IMR-90 (cell line): ENCODE measurements at regions not wholly inside any gene's neighbourhood (a gene's known extent, or its start where the extent isn't known, plus 50 kb on each side); places are given as distances from the start of the nearest gene placed in this dataset.

ENCODE experiments used
- ATAC-seq: fragments of 200-7000 bp; cut with Tn5 transposase; 2 replicates; pipeline ENCODE4 v1.9.1; 2020; ENCODE audit warnings: low read depth, mild to moderate bottlenecking, moderate library complexity
- BruUV-seq: library from RNA; stranded (reverse); fragments of 400-500 nt; replicated peaks from 2 replicates; lab custom pipeline; 2021; lab: Mats Ljungman, UMichigan
- CTCF ChIA-PET: fragments of 300-600 bp; formaldehyde crosslinking; extraction: SDS; loops from one replicate; lab custom pipeline; 2021; ENCODE audit warnings: antibody characterized with exemption; lab: Yijun Ruan, JAX
- POLR2A ChIA-PET: fragments of 300-600 bp; sonication (Branson Sonifier 250); formaldehyde crosslinking; loops from one replicate; lab custom pipeline; 2022; ENCODE audit warnings: antibody characterized with exemption; ENCODE audit not compliant: unreplicated experiment; lab: Charles Lee
- DNase-seq: peaks from one replicate; pipeline ENCODE4 v3.0.0; 2013
- H2AFZ ChIP-seq: replicated peaks from 2 replicates; pipeline ENCODE3; 2013; ENCODE audit warnings: low read length, mild to moderate bottlenecking; ENCODE audit not compliant: poor library complexity
- H2AK5ac ChIP-seq: 2 replicates; pipeline ENCODE4 v1.6.1; 2013; ENCODE audit warnings: low read depth, low read length, inconsistent platforms
- H2AK9ac ChIP-seq: replicated peaks from 2 replicates; pipeline ENCODE3; 2013; ENCODE audit warnings: mild to moderate bottlenecking, low read depth, low read length, moderate library complexity; ENCODE audit not compliant: poor library complexity
- H2BK120ac ChIP-seq: 2 replicates; pipeline ENCODE4 v1.6.1; 2013; ENCODE audit warnings: low read depth, low read length, inconsistent platforms
- H2BK15ac ChIP-seq: 3 replicates; pipeline ENCODE4 v1.6.1; 2013; ENCODE audit warnings: low read depth, low read length, inconsistent platforms
- H2BK20ac ChIP-seq: 2 replicates; pipeline ENCODE4 v1.6.1; 2013; ENCODE audit warnings: low read depth, mild to moderate bottlenecking, inconsistent platforms, low read length, moderate library complexity
- H2BK5ac ChIP-seq: 2 replicates; pipeline ENCODE4 v1.6.1; 2013; ENCODE audit warnings: mild to moderate bottlenecking, low read depth, low read length, inconsistent platforms; ENCODE audit not compliant: poor library complexity, severe bottlenecking
- H3K14ac ChIP-seq: replicated peaks from 2 replicates; pipeline ENCODE4 v1.6.1; 2013; ENCODE audit warnings: low read depth, low read length, inconsistent platforms
- H3K18ac ChIP-seq: 2 replicates; pipeline ENCODE4 v1.6.1; 2013; ENCODE audit warnings: low read depth, low read length, control low read depth
- H3K23ac ChIP-seq: 2 replicates; pipeline ENCODE4 v1.6.1; 2013; ENCODE audit warnings: low read depth, low read length, inconsistent platforms
- H3K27ac ChIP-seq: 2 replicates; pipeline ENCODE4 v1.5.1; 2013; ENCODE audit warnings: mild to moderate bottlenecking, control low read depth, low read length; ENCODE audit not compliant: insufficient read depth
- H3K27me3 ChIP-seq: 2 replicates; pipeline ENCODE4 v1.6.1; 2013; ENCODE audit warnings: low read length; ENCODE audit not compliant: control insufficient read depth, insufficient read depth
- H3K36me3 ChIP-seq: 2 replicates; pipeline ENCODE4 v1.6.1; 2013; ENCODE audit warnings: low read length, mixed read lengths; ENCODE audit not compliant: control insufficient read depth, insufficient read depth
- H3K4ac ChIP-seq: 2 replicates; pipeline ENCODE4 v1.6.1; 2013; ENCODE audit warnings: low read depth, low read length, inconsistent platforms
- H3K4me1 ChIP-seq: 2 replicates; pipeline ENCODE4 v1.6.1; 2013; ENCODE audit warnings: low read length, mixed read lengths; ENCODE audit not compliant: control insufficient read depth, insufficient read depth
- H3K4me2 ChIP-seq: 2 replicates; pipeline ENCODE4 v1.6.1; 2013; ENCODE audit warnings: low read depth, mild to moderate bottlenecking, control low read depth, low read length, moderate library complexity
- H3K4me3 ChIP-seq: 2 replicates; pipeline ENCODE4 v1.5.1; 2013; ENCODE audit warnings: low read depth, mild to moderate bottlenecking, control low read depth, low read length, moderate library complexity; ENCODE audit not compliant: insufficient read depth
- H3K56ac ChIP-seq: 2 replicates; pipeline ENCODE4 v1.6.1; 2013; ENCODE audit warnings: low read length, inconsistent platforms; ENCODE audit not compliant: insufficient read depth; ENCODE audit errors: extremely low read depth
- H3K79me1 ChIP-seq, 2 experiments: 2 replicates each; pipeline ENCODE4 v1.6.1; 2013; ENCODE audit warnings: low read length in 2 of 2, inconsistent platforms in 1 of 2, low read depth in 1 of 2
- H3K9ac ChIP-seq: 2 replicates; pipeline ENCODE4 v1.6.1; 2013; ENCODE audit warnings: low read depth, low read length, control low read depth
- H3K9me1 ChIP-seq: 2 replicates; pipeline ENCODE4 v1.6.1; 2013; ENCODE audit warnings: low read length, inconsistent platforms; ENCODE audit not compliant: insufficient read depth
- H3K9me3 ChIP-seq: 2 replicates; pipeline ENCODE4 v1.6.1; 2013; ENCODE audit warnings: low read length; ENCODE audit not compliant: control insufficient read depth, insufficient read depth
- H4K20me1 ChIP-seq: 2 replicates; pipeline ENCODE4 v1.6.1; 2013; ENCODE audit warnings: low read length, inconsistent platforms; ENCODE audit not compliant: insufficient read depth
- H4K5ac ChIP-seq: 2 replicates; pipeline ENCODE4 v1.6.1; 2013; ENCODE audit warnings: mild to moderate bottlenecking, low read depth, low read length, control low read depth
- H4K8ac ChIP-seq, 2 experiments: 2 replicates each; pipeline ENCODE4 v1.6.1; 2013; ENCODE audit warnings: low read depth in 2 of 2, low read length in 2 of 2, control low read depth in 1 of 2, inconsistent platforms in 1 of 2
- H4K91ac ChIP-seq: 2 replicates; pipeline ENCODE4 v1.6.1; 2013; ENCODE audit warnings: low read depth, low read length, inconsistent platforms; ENCODE audit not compliant: insufficient read depth
- BHLHE40 ChIP-seq: fragments of 150-350 bp; IDR thresholded peaks from 2 replicates; pipeline ENCODE4 v1.6.1; 2016; ENCODE audit warnings: mild to moderate bottlenecking, low read depth, low read length
- RAD21 ChIP-seq: IDR thresholded peaks from 2 replicates; pipeline ENCODE4 v1.6.1; 2012; ENCODE audit warnings: low read length, improper control_type of control experiment
- WGBS, 2 experiments: methylation state at CpG; one replicate each; pipeline versions ENCODE4 v1.1.5 to v1.1.7; 2013; ENCODE audit warnings: missing lambda C conversion rate in 2 of 2; ENCODE audit not compliant: insufficient read length in 1 of 2; ENCODE audit errors: extremely low coverage in 2 of 2; 5-methylcytosine and 5-hydroxymethylcytosine counted together
- dilution Hi-C: fragments of 300-500 bp; cut with HindIII; formaldehyde crosslinking; loops from one replicate; pipeline ENCODE4 v1.14.3; 2018; ENCODE audit warnings: low sequenced_read_pairs; ENCODE audit not compliant: unreplicated experiment
- in situ Hi-C: fragments of 300-500 bp; cut with MboI; formaldehyde crosslinking; loops from 3 replicates; pipeline ENCODE4 v1.14.3; 2019; ENCODE audit warnings: low sequenced_read_pairs, inconsistent platforms, mixed read lengths
- intact Hi-C: fragments of 100-400 bp; cut with micrococcal nuclease; formaldehyde crosslinking; loops from 2 replicates; pipeline ENCODE4 v1.10.0; 2022

GRCh38 chrX:150037041-150037440, 98.8 kb upstream of the EOLA2 start:
- no peak overlapping the region for H2AK9ac ChIP-seq
- ChIA-PET POLR2A (no interaction called here), CTCF (interaction anchor here (0.6 kb wide), 1 partner anchor 254 kb away, joined by 3 read pairs; no protein-coding TSS in a partner anchor)
- H4K5ac ChIP-seq = peak overlapping the region; percentile 54; the same call in 1 of the 2 replicates
- no peak overlapping the region for H3K56ac ChIP-seq
- H3K18ac ChIP-seq = peak overlapping the region; percentile 69; the same call in 1 of the 2 replicates
- peaks cover 6% of the 10 kb centered on the region; the same call in 1 of the 2 replicates for H3K4me1 ChIP-seq
- intact Hi-C loops = loop anchor here (5.0 kb wide), 2 partner anchors 165 to 325 kb away; partner anchors contain the start of gene MAMLD1
- H4K91ac ChIP-seq = peak overlapping the region; percentile 34; the same call in 1 of the 2 replicates
- no peak for ATAC-seq
- no peaks in the 10 kb centered on the region for H3K9me3 ChIP-seq
- H2BK5ac ChIP-seq = no peak overlapping the region
- no peaks in the 10 kb centered on the region for H3K36me3 ChIP-seq
- H3K79me1 ChIP-seq = no peaks in the 10 kb centered on the region
- no peak overlapping the region for H4K8ac ChIP-seq
- H3K27me3 ChIP-seq = no peaks in the 10 kb centered on the region
- no peak overlapping the region for H3K14ac ChIP-seq
- peak; percentile 48 for TF ChIP-seq BHLHE40
- TF ChIP-seq RAD21 = no peak
- H4K20me1 ChIP-seq = no peaks in the 10 kb centered on the region
- H2AK5ac ChIP-seq = no peak overlapping the region
- WGBS, 2 experiments = 40% methylated on average over 1 of the region's 2 CpGs; no CpG with 5 or more reads in 1 of the 2 experiments
- in situ Hi-C loops = no loop called here
- no TSS peak for BruUV-seq
- H3K4ac ChIP-seq = peak overlapping the region; percentile 24; the same call in 1 of the 2 replicates
- no peak overlapping the region for H2AFZ ChIP-seq
- peak overlapping the region; percentile 36; the same call in 1 of the 2 replicates for H2BK20ac ChIP-seq
- H3K4me2 ChIP-seq = no peak overlapping the region
- H2BK15ac ChIP-seq = no peak overlapping the region
- no peak overlapping the region for H3K23ac ChIP-seq
- no peak overlapping the region for H3K4me3 ChIP-seq
- H3K9ac ChIP-seq = no peak overlapping the region
- dilution Hi-C loops = no loop called here
- H2BK120ac ChIP-seq = peak overlapping the region; percentile 30; the same call in 1 of the 2 replicates
- H3K9me1 ChIP-seq = no peaks in the 10 kb centered on the region
- DNase-seq = no peak
- no peak overlapping the region; the same call in 1 of the 2 replicates for H3K27ac ChIP-seq
